ENCODE measurements at regions not wholly inside any gene's neighbourhood (a gene's known extent, or its start where the extent isn't known, plus 50 kb on each side); places are given as distances from the start of the nearest gene placed in this dataset.

DNA sequence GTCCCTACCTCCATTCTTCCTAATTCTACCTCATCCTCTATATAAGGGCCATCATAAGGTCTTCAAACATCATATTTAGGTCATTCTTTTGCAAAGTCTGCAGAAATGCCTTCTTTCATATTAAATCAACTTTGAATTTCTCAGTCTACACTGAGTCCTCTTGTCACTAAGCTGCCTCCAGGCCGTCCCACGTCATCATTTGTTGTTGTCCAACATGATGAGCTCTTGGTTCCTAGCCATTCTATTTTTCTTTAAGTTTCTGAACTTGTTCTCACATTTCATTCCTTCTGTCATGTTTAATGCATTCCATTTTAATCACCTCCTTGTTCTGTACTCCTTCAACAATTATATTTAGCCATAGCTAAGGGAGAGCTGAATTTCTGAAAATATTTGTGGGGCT, 59.2 kb upstream of the PGR start (continued):
- TF ChIP-seq CTCF (IDR thresholded peaks at IDR 0.05): no peak

GRCh38 chr11:101188173-101188572, 58.6 kb upstream of the PGR start:
- DNase-seq (ENCODE audit: low spot score) (no peak), ATAC-seq (no peak)
- Mint-ChIP-seq H3K9me3 (no peaks in the 10 kb centered on the region), H3K4me1 (no peaks in the 10 kb centered on the region), H3K27ac (no peak overlapping the region), H3K36me3 (no peaks in the 10 kb centered on the region), H3K4me3 (no peak overlapping the region), H3K27me3 (ENCODE audit: low read depth) (no peaks in the 10 kb centered on the region)
- ChIA-PET POLR2A (no interaction called here), CTCF (no interaction called here)
- no peak for TF ChIP-seq ATF1 (CRISPR knock-in tag; IDR thresholded peaks at IDR 0.05)
- no peak for TF ChIP-seq PRRX2 (CRISPR knock-in tag; IDR thresholded peaks at IDR 0.05)
- TF ChIP-seq SMAD3 (CRISPR knock-in tag; IDR thresholded peaks at IDR 0.05; ENCODE audit: borderline replicate concordance): no peak
- no peak for TF ChIP-seq E2F1 (CRISPR knock-in tag; IDR thresholded peaks at IDR 0.05)
- no peak for TF ChIP-seq SP1 (CRISPR knock-in tag; conservative IDR thresholded peaks at IDR 0.05)
- no peak for TF ChIP-seq ERG (CRISPR knock-in tag; IDR thresholded peaks at IDR 0.05)
- TF ChIP-seq ZNF416 (CRISPR knock-in tag; IDR thresholded peaks at IDR 0.05): no peak
- no peak for TF ChIP-seq NFATC4 (CRISPR knock-in tag; IDR thresholded peaks at IDR 0.05)
- no peak for TF ChIP-seq TEAD1 (CRISPR knock-in tag; IDR thresholded peaks at IDR 0.05)
- TF ChIP-seq CBFB (CRISPR knock-in tag; IDR thresholded peaks at IDR 0.05; ENCODE audit: low read depth): no peak
- TF ChIP-seq HMGA2 (CRISPR knock-in tag; IDR thresholded peaks at IDR 0.05): no peak
- no peak for TF ChIP-seq ZNF232 (CRISPR knock-in tag; IDR thresholded peaks at IDR 0.05)
- no peak for TF ChIP-seq ZNF512 (CRISPR knock-in tag; IDR thresholded peaks at IDR 0.05; ENCODE audit: borderline replicate concordance)

DNA sequence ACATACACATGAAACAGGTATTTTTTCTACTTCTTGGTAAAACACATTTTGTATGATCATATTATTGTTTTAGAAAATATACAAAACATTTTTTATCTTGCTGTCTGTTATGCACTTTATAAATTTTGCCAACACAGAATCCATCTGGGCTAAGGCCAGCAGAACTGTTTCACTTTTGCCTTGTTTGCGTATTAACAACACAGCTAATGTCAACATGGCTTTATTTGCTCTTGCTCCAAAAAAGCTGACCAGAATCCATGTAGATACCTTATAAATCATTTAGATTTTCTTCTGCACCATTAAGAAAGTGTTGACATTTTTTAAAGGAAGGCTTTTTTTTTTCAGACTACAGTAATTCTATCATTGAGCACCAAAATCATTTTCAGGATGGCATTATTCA, 58.1 kb upstream of the PGR start:
- no peak overlapping the region for H3K4me3 Mint-ChIP-seq
- ATAC-seq (no peak), DNase-seq (ENCODE audit: low spot score) (no peak)
- H3K36me3 Mint-ChIP-seq: no peaks in the 10 kb centered on the region
- no peaks in the 10 kb centered on the region for H3K27me3 Mint-ChIP-seq (ENCODE audit: low read depth)
- no peak overlapping the region for H3K27ac Mint-ChIP-seq
- ChIA-PET POLR2A (no interaction called here), CTCF (no interaction called here)
- H3K9me3 Mint-ChIP-seq: no peaks in the 10 kb centered on the region
- no peaks in the 10 kb centered on the region for H3K4me1 Mint-ChIP-seq
- TF ChIP-seq PRRX2 (CRISPR knock-in tag; IDR thresholded peaks at IDR 0.05): no peak
- TF ChIP-seq NR3C1 (CRISPR knock-in tag; conservative IDR thresholded peaks at IDR 0.05; ENCODE audit: low read depth): no peak
- TF ChIP-seq ZNF219 (CRISPR knock-in tag; IDR thresholded peaks at IDR 0.05; ENCODE audit: borderline replicate concordance): no peak
- no peak for TF ChIP-seq SP1 (CRISPR knock-in tag; conservative IDR thresholded peaks at IDR 0.05)
- TF ChIP-seq SOX15 (CRISPR knock-in tag; IDR thresholded peaks at IDR 0.05): no peak
- TF ChIP-seq CREM (CRISPR knock-in tag; IDR thresholded peaks at IDR 0.05): no peak
- TF ChIP-seq MLX (CRISPR knock-in tag; IDR thresholded peaks at IDR 0.05): no peak
- no peak for TF ChIP-seq ZNF512 (CRISPR knock-in tag; IDR thresholded peaks at IDR 0.05; ENCODE audit: borderline replicate concordance)
- TF ChIP-seq, protein P1, sequence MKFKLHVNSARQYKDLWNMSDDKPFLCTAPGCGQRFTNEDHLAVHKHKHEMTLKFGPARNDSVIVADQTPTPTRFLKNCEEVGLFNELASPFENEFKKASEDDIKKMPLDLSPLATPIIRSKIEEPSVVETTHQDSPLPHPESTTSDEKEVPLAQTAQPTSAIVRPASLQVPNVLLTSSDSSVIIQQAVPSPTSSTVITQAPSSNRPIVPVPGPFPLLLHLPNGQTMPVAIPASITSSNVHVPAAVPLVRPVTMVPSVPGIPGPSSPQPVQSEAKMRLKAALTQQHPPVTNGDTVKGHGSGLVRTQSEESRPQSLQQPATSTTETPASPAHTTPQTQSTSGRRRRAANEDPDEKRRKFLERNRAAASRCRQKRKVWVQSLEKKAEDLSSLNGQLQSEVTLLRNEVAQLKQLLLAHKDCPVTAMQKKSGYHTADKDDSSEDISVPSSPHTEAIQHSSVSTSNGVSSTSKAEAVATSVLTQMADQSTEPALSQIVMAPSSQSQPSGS (CRISPR knock-in tag; IDR thresholded peaks at IDR 0.05; ENCODE audit: borderline replicate concordance, low read depth): no peak
- no peak for TF ChIP-seq ELF4 (CRISPR knock-in tag; IDR thresholded peaks at IDR 0.05; ENCODE audit: low read depth)
- TF ChIP-seq, protein P2, sequence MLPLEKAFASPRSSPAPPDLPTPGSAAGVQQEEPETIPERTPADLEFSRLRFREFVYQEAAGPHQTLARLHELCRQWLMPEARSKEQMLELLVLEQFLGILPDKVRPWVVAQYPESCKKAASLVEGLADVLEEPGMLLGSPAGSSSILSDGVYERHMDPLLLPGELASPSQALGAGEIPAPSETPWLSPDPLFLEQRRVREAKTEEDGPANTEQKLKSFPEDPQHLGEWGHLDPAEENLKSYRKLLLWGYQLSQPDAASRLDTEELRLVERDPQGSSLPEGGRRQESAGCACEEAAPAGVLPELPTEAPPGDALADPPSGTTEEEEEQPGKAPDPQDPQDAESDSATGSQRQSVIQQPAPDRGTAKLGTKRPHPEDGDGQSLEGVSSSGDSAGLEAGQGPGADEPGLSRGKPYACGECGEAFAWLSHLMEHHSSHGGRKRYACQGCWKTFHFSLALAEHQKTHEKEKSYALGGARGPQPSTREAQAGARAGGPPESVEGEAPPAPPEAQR (CRISPR knock-in tag; IDR thresholded peaks at IDR 0.05): no peak
- no peak for TF ChIP-seq TCF7 (CRISPR knock-in tag; IDR thresholded peaks at IDR 0.05; ENCODE audit: low read depth)
- no peak for TF ChIP-seq TEAD4 (CRISPR knock-in tag; IDR thresholded peaks at IDR 0.05)
- no peak for TF ChIP-seq OVOL2 (CRISPR knock-in tag; IDR thresholded peaks at IDR 0.05; ENCODE audit: borderline replicate concordance)

Data from WTC11 (cell line).